Caki2 (cell line): ENCODE measurements at regions not wholly inside any gene's neighbourhood (a gene's known extent, or its start where the extent isn't known, plus 50 kb on each side); places are given as distances from the start of the nearest gene placed in this dataset.

Experiments
- DNase-seq: peaks from one replicate; pipeline ENCODE4 v3.0.0-alpha.2; 2015; ENCODE audit warnings: low read depth
- in situ Hi-C: cut with HindIII; loops from 2 replicates; pipeline ENCODE4 v1.10.0; 2016; ENCODE audit warnings: low sequenced_read_pairs, low pct_unique_long_range_greater_than_20kb, mixed read lengths

GRCh38 chr12:98137278-98137677, 378.1 kb upstream of the TMPO start:
- in situ Hi-C loops = no loop called here
- DNase-seq = no peak

GRCh38 chr12:98144953-98145352, 370.4 kb upstream of the TMPO start:
- no peak for DNase-seq
- in situ Hi-C loops = no loop called here

- in situ Hi-C loops = no loop called here
- no peak for DNase-seq
These were observed 369.3 kb upstream of the TMPO start for GRCh38 chr12:98146043-98146442.

- no peak for DNase-seq
- in situ Hi-C loops = no loop called here
These were observed 368.9 kb upstream of the TMPO start for GRCh38 chr12:98146487-98146886.

GRCh38 chr12:98149270-98149669, 366.1 kb upstream of the TMPO start:
- in situ Hi-C loops = no loop called here
- DNase-seq = no peak

- in situ Hi-C loops = no loop called here
- DNase-seq = no peak
These were observed 365.6 kb upstream of the TMPO start for GRCh38 chr12:98149691-98150210.

GRCh38 chr12:98151105-98151590, 364.2 kb upstream of the TMPO start:
- in situ Hi-C loops = no loop called here
- DNase-seq = no peak

GRCh38 chr12:98151984-98152383, 363.4 kb upstream of the TMPO start:
- DNase-seq = no peak

GRCh38 chr12:98154850-98155249, 360.5 kb upstream of the TMPO start:
- in situ Hi-C loops = no loop called here
- no peak for DNase-seq

More at GRCh38 chr12:98151984-98152383, 363.4 kb upstream of the TMPO start:
- in situ Hi-C loops = no loop called here

- in situ Hi-C loops = no loop called here
- no peak for DNase-seq
These were observed 358.7 kb upstream of the TMPO start for GRCh38 chr12:98156697-98157096.

- in situ Hi-C loops = no loop called here
These were observed 352.3 kb upstream of the TMPO start for GRCh38 chr12:98162906-98163678.

GRCh38 chr12:98172304-98172703, 343.1 kb upstream of the TMPO start:
- in situ Hi-C loops = no loop called here
- DNase-seq = no peak

More at GRCh38 chr12:98162906-98163678, 352.3 kb upstream of the TMPO start:
- no peak for DNase-seq

- in situ Hi-C loops = no loop called here
- no peak for DNase-seq
These were observed 342.6 kb upstream of the TMPO start for GRCh38 chr12:98172801-98173200.

GRCh38 chr12:98173773-98174427, 341.5 kb upstream of the TMPO start:
- in situ Hi-C loops = no loop called here

GRCh38 chr12:98174428-98174809, 341.0 kb upstream of the TMPO start:
- in situ Hi-C loops = no loop called here
- DNase-seq = no peak

More at GRCh38 chr12:98173773-98174427, 341.5 kb upstream of the TMPO start:
- no peak for DNase-seq

- DNase-seq = no peak
- in situ Hi-C loops = no loop called here
These were observed 337.3 kb upstream of the TMPO start for GRCh38 chr12:98178126-98178525.

GRCh38 chr12:98179151-98179550, 336.2 kb upstream of the TMPO start:
- no peak for DNase-seq
- in situ Hi-C loops = no loop called here

- no peak for DNase-seq
- in situ Hi-C loops = no loop called here
These were observed 334.8 kb upstream of the TMPO start for GRCh38 chr12:98180603-98181002.

- no peak for DNase-seq
- in situ Hi-C loops = no loop called here
These were observed 332.6 kb upstream of the TMPO start for GRCh38 chr12:98182821-98183220.
